Muscle layer of colon (tissue), 2 donors: ENCODE measurements at regions not wholly inside any gene's neighbourhood (a gene's known extent, or its start where the extent isn't known, plus 50 kb on each side); places are given as distances from the start of the nearest gene placed in this dataset.
"Not testable (repeated sequence)": the region's sequence is repeated elsewhere in the genome, so short reads cannot be mapped to it uniquely, and the experiment has no call there.

Experiments used
- H3K27ac ChIP-seq: one replicate; pipeline ENCODE4 v1.7.0; 2013; ENCODE audit warnings: low read depth, mild to moderate bottlenecking, low read length, moderate library complexity
- H3K27me3 ChIP-seq, 2 donors: one replicate each; pipeline ENCODE4 v1.7.0; 2013; ENCODE audit warnings: low read length in 2 of 2, mild to moderate bottlenecking in 2 of 2; ENCODE audit not compliant: insufficient read depth in 2 of 2, control insufficient read depth in 1 of 2
- H3K36me3 ChIP-seq: one replicate; pipeline ENCODE4 v1.7.0; 2013; ENCODE audit warnings: mild to moderate bottlenecking, low read length; ENCODE audit not compliant: insufficient read depth
- H3K4me1 ChIP-seq: one replicate; pipeline ENCODE4 v1.7.0; 2013; ENCODE audit warnings: mild to moderate bottlenecking, low read length; ENCODE audit not compliant: insufficient read depth
- H3K4me3 ChIP-seq, 2 donors: one replicate each; pipeline ENCODE4 v1.7.0; 2013; ENCODE audit warnings: low read length in 2 of 2, low read depth in 1 of 2, mild to moderate bottlenecking in 1 of 2, moderate library complexity in 1 of 2
- H3K9ac ChIP-seq: one replicate; pipeline ENCODE4 v1.7.0; 2013; ENCODE audit warnings: low read length
- H3K9me3 ChIP-seq: one replicate; pipeline ENCODE4 v1.7.0; 2013; ENCODE audit warnings: mild to moderate bottlenecking, low read length
- donor health status: abdominal sarcoma.
- donor health status: Adenocarcinoma of cecum.

DNA sequence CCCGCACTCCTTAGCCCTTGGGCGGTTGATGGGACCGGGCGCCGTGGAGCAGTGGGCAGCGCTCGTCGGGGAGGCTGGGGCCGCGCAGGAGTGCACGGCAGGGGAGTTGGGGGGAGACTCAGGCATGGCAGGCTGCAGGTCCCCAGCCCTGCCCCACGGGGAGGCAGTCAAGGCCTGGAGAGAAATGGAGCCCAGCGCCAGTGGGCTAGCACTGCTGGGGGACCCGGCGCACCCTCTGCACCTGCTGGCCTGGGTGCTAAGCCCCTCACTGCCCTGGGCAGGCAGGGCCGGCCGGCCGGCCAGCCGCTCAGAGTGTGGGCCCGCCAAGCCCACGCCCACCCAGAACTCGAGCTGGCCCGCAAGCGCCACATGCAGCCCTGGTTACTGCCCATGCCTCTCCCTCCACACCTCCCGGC lies 147.2 kb upstream of the PITRM1 start:
- Histone ChIP-seq H3K27me3 (no peaks in the 10 kb centered on the region), H3K4me1 (no peaks in the 10 kb centered on the region), H3K9ac (no peak overlapping the region), H3K27ac (no peak overlapping the region), H3K9me3 (no peaks in the 10 kb centered on the region), H3K4me3 (no peak overlapping the region), H3K36me3 (no peaks in the 10 kb centered on the region)

DNA sequence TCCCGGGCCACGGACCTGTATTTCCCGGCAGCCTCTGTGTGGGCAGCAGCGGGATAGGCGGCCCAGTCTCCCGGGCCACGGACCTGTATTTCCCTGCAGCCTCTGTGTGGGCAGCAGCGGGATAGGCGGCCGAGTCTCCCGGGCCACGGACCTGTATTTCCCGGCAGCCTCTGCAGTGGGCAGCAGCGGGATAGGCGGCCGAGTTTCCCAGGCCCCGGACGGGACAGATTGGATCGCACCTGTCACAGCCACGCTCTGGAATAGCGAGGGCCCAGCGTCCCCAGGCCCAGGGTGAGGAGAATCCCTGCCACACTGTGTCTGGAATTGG lies 145.9 kb upstream of the PITRM1 start:
- H3K9me3 ChIP-seq, H3K36me3 ChIP-seq, H3K9ac ChIP-seq, H3K4me3 ChIP-seq, H3K27me3 ChIP-seq, H3K27ac ChIP-seq, H3K4me1 ChIP-seq: not testable (repeated sequence)

DNA sequence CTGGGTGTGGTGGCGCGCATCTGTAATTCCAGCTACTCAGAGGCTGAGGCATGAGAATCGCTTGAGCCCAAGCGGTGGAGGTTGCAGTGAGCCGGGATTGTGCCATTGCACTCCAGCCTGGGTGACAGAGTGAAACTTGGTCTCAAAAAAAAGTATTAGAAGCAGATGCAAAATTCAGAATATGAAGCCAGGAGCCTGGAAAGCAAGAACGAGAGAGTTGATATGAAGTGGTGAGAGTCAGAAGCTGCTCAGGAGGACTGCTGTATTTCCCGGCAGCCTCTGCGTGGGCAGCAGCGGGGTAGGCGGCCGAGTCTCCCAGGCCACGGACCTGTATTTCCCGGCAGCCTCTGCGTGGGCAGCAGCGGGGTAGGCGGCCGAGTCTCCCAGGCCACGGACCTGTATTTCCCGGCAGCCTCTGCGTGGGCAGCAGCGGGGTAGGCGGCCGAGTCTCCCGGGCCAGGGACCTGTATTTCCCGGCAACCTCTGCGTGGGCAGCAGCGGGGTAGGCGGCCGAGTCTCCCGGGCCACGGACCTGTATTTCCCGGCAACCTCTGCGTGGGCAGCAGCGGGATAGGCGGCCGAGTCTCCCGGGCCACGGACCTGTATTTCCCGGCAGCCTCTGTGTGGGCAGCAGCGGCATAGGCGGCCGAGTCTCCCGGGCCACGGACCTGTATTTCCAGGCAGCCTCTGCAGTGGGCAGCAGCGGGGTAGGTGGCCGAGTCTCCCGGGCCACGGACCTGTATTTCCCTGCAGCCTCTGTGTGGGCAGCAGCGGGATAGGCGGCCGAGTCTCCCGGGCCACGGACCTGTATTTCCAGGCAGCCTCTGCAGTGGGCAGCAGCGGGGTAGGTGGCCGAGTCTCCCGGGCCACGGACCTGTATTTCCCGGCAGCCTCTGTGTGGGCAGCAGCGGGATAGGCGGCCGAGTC lies 145.2 kb upstream of the PITRM1 start:
- not testable (repeated sequence) for H3K27ac ChIP-seq, H3K9me3 ChIP-seq, H3K27me3 ChIP-seq, H3K36me3 ChIP-seq, H3K4me3 ChIP-seq, H3K9ac ChIP-seq, H3K4me1 ChIP-seq

- not testable (repeated sequence) for H3K36me3 ChIP-seq, H3K9me3 ChIP-seq, H3K27me3 ChIP-seq, H3K4me1 ChIP-seq, H3K4me3 ChIP-seq, H3K9ac ChIP-seq, H3K27ac ChIP-seq
Observed at GRCh38 chr10:3314445-3315085, 142.0 kb upstream of the PITRM1 start.

GRCh38 chr10:3313784-3314444 lies 141.3 kb upstream of the PITRM1 start:
- not testable (repeated sequence) for H3K36me3 ChIP-seq, H3K27ac ChIP-seq

DNA sequence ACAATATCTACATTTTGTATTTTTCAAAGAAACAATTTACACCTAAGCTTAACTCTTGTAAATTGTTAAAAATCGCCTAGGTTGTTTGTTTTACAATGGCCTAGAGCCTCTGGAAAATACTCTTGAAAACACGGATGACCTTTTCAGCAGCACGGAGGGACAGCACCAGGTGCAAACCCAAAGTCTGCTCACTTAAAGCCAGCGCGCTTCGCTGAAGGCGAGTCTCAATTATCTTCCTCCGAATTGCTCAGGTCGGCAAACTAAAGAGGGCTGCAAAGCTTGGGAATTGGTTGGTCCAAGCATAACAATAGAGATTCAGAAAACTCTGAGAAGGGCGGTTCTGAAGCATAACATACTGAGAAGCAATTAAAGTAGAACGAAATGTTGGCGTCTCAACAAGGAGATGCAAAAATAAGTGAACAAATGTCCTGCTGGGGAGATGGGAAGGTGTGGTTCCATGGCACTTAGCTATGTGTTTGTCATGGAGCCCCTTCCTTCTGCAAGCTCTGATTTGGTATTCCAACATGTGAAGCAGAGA lies 139.9 kb upstream of the PITRM1 start:
- Histone ChIP-seq H3K9ac (no peak overlapping the region), H3K27me3 (no peaks in the 10 kb centered on the region), H3K9me3 (no peaks in the 10 kb centered on the region), H3K36me3 (no peaks in the 10 kb centered on the region), H3K4me3 (no peak overlapping the region), H3K4me1 (no peaks in the 10 kb centered on the region), H3K27ac (no peak overlapping the region)

More at GRCh38 chr10:3313784-3314444, 141.3 kb upstream of the PITRM1 start:
- H3K27me3 ChIP-seq, H3K9me3 ChIP-seq, H3K4me1 ChIP-seq, H3K4me3 ChIP-seq, H3K9ac ChIP-seq: not testable (repeated sequence)

- Histone ChIP-seq H3K4me3 (no peak overlapping the region), H3K36me3 (no peaks in the 10 kb centered on the region), H3K27me3 (no peaks in the 10 kb centered on the region), H3K9ac (no peak overlapping the region), H3K9me3 (no peaks in the 10 kb centered on the region), H3K27ac (no peak overlapping the region), H3K4me1 (no peaks in the 10 kb centered on the region)
Observed at GRCh38 chr10:3310016-3310784, 137.6 kb upstream of the PITRM1 start.

DNA sequence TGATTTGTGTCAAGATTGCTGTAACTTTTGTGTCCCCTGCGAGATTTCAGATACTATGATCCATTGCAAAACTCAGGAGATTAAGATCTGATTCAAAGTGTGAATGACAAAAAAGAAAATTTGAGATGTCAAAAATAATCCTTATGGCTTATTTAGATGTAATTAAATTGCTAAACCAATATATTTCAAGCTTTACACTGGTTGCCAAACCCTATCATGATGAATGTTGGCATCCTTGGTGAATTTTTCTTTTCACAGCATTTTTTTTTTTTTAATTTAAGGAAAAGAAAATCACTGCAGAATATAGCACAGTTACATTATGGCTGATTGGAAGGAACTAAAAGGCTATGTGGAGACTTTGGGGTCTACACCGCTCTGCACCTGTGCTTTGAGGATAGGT lies 133.5 kb upstream of the PITRM1 start:
- Histone ChIP-seq H3K4me3 (no peak overlapping the region), H3K9ac (no peak overlapping the region), H3K4me1 (no peaks in the 10 kb centered on the region), H3K36me3 (no peaks in the 10 kb centered on the region), H3K27ac (no peak overlapping the region), H3K9me3 (no peaks in the 10 kb centered on the region), H3K27me3 (no peaks in the 10 kb centered on the region)

GRCh38 chr10:3295582-3296151 lies 123.1 kb upstream of the PITRM1 start:
- Histone ChIP-seq H3K36me3 (no peaks in the 10 kb centered on the region), H3K9me3 (no peaks in the 10 kb centered on the region), H3K9ac (no peak overlapping the region), H3K4me1 (peaks cover 26% of the 10 kb centered on the region), H3K27ac (no peak overlapping the region), H3K27me3 (no peaks in the 10 kb centered on the region), H3K4me3 (no peak overlapping the region)

GRCh38 chr10:3294919-3295581 lies 122.5 kb upstream of the PITRM1 start:
- no peaks in the 10 kb centered on the region for H3K36me3 ChIP-seq
- H3K4me1 ChIP-seq: peaks cover 26% of the 10 kb centered on the region
- H3K9me3 ChIP-seq: no peaks in the 10 kb centered on the region
- H3K4me3 ChIP-seq: no peak overlapping the region
- H3K27me3 ChIP-seq: no peaks in the 10 kb centered on the region
- peak overlapping the region; percentile 70 for H3K27ac ChIP-seq
- no peak overlapping the region for H3K9ac ChIP-seq
